ENCODE measurements at regions not wholly inside any gene's neighbourhood (a gene's known extent, or its start where the extent isn't known, plus 50 kb on each side); places are given as distances from the start of the nearest gene placed in this dataset.
A peak's percentile ranks its signal among the peaks of the same experiment; 100 is the strongest.

DNA sequence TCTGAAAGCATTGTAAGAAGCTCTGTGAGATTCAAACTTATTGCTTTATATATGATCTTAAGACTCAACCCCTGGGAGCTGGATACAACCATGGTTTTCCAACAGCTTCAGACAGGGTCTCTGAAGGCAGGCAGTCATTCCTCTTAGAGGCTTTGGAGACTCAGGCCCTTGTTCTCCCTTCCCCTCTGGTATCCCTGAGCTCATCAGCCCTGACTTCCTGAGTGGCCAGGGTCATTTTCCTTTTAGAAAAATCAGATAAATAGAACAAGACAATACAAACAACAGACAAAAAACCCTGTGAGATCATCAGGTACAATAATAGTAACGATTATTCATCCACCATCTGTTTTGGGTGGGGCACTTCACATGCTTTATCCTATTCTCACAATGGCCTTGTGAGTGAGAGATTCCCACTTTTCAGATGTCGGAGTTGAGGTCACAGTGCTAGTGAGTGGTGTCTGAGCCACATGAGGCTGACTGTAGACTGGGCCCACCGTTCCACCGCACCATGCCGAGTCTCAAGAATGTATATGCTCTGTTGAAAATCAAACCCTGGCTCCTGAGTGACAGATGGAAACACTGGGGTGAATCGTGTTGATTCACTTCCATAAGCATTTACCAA is 144.2 kb downstream of the CXCL12 start:
- DNase-seq (ENCODE audit: low read depth) = peak; percentile 15
- H3K4me3 ChIP-seq (replicated peaks; ENCODE audit: low read depth, low read length) = no peak overlapping the region
- TF ChIP-seq, protein P1, sequence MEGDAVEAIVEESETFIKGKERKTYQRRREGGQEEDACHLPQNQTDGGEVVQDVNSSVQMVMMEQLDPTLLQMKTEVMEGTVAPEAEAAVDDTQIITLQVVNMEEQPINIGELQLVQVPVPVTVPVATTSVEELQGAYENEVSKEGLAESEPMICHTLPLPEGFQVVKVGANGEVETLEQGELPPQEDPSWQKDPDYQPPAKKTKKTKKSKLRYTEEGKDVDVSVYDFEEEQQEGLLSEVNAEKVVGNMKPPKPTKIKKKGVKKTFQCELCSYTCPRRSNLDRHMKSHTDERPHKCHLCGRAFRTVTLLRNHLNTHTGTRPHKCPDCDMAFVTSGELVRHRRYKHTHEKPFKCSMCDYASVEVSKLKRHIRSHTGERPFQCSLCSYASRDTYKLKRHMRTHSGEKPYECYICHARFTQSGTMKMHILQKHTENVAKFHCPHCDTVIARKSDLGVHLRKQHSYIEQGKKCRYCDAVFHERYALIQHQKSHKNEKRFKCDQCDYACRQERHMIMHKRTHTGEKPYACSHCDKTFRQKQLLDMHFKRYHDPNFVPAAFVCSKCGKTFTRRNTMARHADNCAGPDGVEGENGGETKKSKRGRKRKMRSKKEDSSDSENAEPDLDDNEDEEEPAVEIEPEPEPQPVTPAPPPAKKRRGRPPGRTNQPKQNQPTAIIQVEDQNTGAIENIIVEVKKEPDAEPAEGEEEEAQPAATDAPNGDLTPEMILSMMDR (IDR thresholded peaks at IDR 0.05; ENCODE audit: low read length, missing control alignments) = no peak

DNA sequence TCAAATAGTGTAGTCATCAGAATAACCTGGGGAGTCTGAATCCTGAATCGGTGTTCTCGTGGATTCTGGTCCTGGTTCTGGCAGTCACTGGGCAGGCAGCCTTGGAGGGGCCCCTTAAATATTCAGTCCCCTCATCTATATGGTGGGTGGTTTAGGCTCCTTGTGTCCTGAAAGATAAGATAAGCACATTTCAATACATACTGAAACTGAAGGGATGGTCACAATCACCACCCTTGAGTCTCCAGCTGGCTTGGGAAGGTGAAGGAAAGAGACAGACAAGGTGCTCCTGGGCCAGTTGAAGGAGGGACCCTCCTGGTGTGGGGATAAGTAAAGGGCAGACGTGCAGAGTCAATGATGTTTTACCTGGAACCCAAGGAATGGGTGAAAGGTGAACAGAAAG is 146.7 kb downstream of the CXCL12 start:
- TF ChIP-seq, protein P1 (IDR thresholded peaks at IDR 0.05; ENCODE audit: low read length, missing control alignments) = no peak
- H3K4me3 ChIP-seq (replicated peaks; ENCODE audit: low read depth, low read length) = no peak overlapping the region
- DNase-seq (ENCODE audit: low read depth) = no peak

DNA sequence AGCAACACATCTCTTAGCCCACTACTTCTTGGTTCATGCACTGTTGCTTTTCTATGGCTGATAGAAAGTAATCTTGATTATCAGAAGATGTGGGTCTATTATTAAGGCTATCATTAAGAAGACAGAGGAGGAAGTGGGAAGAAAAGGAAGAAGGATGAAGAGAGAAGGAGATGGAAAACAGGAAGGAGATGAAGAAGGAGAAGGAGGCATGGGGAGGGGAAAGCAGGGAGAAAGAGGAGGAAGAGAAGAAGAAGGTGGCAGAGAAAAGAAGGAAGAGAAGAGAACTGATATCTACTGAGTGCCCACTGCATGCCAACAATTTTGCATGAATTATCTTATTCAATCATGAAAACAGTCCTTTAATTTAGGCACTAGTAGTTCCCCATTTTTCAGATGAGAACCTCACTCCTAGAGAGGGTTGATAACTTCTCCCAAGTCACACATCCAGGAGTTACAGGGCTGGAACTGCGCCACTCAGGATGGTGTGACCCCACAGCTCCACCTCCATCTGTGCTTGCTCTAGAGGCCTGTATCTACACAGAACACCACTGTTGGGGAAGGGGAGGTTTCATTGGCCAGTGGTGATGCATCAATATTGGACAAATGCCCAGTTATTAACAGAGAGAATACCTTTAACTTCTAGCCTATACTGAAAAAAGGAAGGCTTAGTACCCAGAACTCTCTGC is 147.4 kb downstream of the CXCL12 start:
- DNase-seq (ENCODE audit: low read depth) = no peak
- H3K4me3 ChIP-seq (replicated peaks; ENCODE audit: low read depth, low read length) = no peak overlapping the region
- TF ChIP-seq, protein P1 (IDR thresholded peaks at IDR 0.05; ENCODE audit: low read length, missing control alignments) = no peak

DNA sequence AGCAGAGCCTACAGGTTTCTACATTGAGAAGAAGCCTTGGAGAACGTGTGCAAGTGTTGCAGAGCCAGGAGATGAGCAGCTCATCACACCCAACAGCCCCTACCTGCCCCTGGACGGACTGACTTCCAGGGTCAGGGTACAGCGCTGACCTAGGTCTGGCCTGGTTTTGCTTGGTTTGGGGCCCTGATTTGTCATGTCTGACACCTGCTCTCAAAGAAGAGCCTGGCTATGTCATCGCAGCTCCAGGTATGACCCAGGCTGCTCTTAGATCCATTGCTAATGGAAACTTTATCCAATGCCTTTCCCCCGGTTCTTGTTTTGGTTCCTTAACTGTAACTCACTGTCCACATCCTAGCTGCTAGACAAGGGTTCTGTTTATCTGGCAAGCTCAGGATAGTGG is 149.5 kb downstream of the CXCL12 start:
- no peak for DNase-seq (ENCODE audit: low read depth)
- TF ChIP-seq, protein P1 (IDR thresholded peaks at IDR 0.05; ENCODE audit: low read length, missing control alignments) = no peak
- H3K4me3 ChIP-seq (replicated peaks; ENCODE audit: low read depth, low read length) = no peak overlapping the region

DNA sequence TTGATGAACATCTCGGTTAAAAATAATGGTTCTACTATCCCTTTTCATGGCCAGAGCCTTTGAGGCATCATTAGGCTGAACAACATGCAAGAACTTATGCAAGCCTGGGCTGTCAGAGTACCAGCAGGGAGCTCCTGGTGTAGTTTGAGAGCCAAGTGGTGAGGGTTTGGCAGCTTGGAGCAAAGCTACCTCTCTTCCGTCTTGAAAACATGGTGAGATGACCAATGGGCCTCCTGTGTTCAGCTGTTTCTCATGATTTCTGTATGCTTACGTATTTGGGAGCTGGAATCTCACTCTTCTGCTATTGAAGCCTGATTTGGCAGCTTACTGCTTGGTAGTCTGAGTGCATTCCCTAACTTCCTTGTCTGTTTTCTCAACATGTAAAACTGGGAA is 150.4 kb downstream of the CXCL12 start:
- DNase-seq (ENCODE audit: low read depth) = peak; percentile 19
- TF ChIP-seq, protein P1 (IDR thresholded peaks at IDR 0.05; ENCODE audit: low read length, missing control alignments) = no peak
- no peak overlapping the region for H3K4me3 ChIP-seq (replicated peaks; ENCODE audit: low read depth, low read length)

DNA sequence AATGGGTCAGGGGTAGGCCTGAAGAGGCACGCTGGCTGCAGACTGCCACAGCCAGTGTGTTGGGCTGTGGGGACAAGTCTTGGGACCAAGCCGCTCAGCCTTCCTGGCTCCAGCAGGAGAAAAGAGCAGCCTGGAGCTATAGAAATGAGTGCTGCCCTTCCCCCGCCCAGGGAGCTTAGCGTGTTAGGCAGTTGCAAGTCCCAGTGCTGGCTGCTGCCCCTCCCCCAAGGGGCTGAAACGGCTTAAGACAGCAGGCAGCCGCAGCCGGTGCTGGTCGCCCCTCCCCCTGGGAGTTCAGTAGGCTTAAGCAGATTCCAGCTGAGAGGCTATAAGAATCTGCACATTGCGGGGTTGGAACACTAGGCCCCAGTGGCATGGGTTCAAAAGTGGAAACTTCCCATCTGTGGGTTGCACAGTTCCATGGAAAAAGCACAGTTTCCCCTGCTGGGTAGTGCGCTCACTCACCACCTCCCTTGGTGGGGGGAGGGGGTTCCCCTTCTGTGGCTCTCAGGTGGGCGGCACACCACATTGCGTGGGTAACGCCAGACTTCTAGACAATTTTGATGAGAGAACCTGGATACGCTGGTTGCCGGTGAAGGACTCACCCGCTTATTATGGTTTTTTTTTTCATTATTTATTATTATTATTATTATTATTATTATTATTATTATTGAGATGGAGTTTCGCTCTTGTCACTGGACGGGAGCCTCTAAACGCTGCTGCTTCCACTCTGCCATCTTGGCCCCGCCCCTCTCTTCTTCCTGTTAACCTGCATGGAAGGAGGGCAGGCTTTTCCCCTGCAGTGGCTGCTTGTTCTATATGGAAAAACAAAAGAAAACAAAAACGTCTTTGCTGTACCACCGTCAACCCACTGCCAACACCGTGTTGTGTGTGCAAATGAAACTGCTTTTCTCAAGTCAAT is 151.1 kb downstream of the CXCL12 start:
- TF ChIP-seq, protein P1 (IDR thresholded peaks at IDR 0.05; ENCODE audit: low read length, missing control alignments) = no peak
- peak; percentile 14 for DNase-seq (ENCODE audit: low read depth)
- H3K4me3 ChIP-seq (replicated peaks; ENCODE audit: low read depth, low read length) = no peak overlapping the region

Measured in fibroblast of pulmonary artery (primary cell).